Activated CD8-positive, alpha-beta memory T cell treated with anti-CD3 and anti-CD28 coated beads, Interleukin-2, amount 50 U/mL, for 1 hour (primary cell): ENCODE measurements at regions not wholly inside any gene's neighbourhood (a gene's known extent, or its start where the extent isn't known, plus 50 kb on each side); places are given as distances from the start of the nearest gene placed in this dataset.

Experiments used
- DNase-seq: peaks from one replicate; pipeline ENCODE4 v3.0.0-alpha.2; 2020; ENCODE audit errors: extremely low read depth

- no peak for DNase-seq
These were observed 277.8 kb upstream of the B3GAT1 start for GRCh38 chr11:134689886-134690285.

GRCh38 chr11:134687548-134687947, 275.5 kb upstream of the B3GAT1 start:
- no peak for DNase-seq

GRCh38 chr11:134686460-134687061, 274.5 kb upstream of the B3GAT1 start:
- DNase-seq, result no peak

- DNase-seq, result no peak
These were observed 273.8 kb upstream of the B3GAT1 start for GRCh38 chr11:134685793-134686380.

GRCh38 chr11:134684576-134684975, 272.5 kb upstream of the B3GAT1 start:
- DNase-seq, result no peak

- no peak for DNase-seq
These were observed 271.8 kb upstream of the B3GAT1 start for GRCh38 chr11:134683860-134684259.

- no peak for DNase-seq
These were observed 270.5 kb upstream of the B3GAT1 start for GRCh38 chr11:134682577-134682976.

GRCh38 chr11:134679592-134679991, 267.6 kb upstream of the B3GAT1 start:
- DNase-seq, result no peak

- DNase-seq, result no peak
These were observed 266.7 kb upstream of the B3GAT1 start for GRCh38 chr11:134678744-134679143.

GRCh38 chr11:134677891-134678551, 266.0 kb upstream of the B3GAT1 start:
- DNase-seq, result no peak

GRCh38 chr11:134677397-134677822, 265.4 kb upstream of the B3GAT1 start:
- no peak for DNase-seq

GRCh38 chr11:134676516-134677287, 264.7 kb upstream of the B3GAT1 start:
- DNase-seq, result no peak

GRCh38 chr11:134675983-134676382, 263.9 kb upstream of the B3GAT1 start:
- no peak for DNase-seq

GRCh38 chr11:134674974-134675373, 262.9 kb upstream of the B3GAT1 start:
- no peak for DNase-seq

- DNase-seq, result no peak
These were observed 258.9 kb upstream of the B3GAT1 start for GRCh38 chr11:134670961-134671370.

GRCh38 chr11:134670247-134670782, 258.3 kb upstream of the B3GAT1 start:
- no peak for DNase-seq

GRCh38 chr11:134669796-134670195, 257.8 kb upstream of the B3GAT1 start:
- no peak for DNase-seq

- DNase-seq, result no peak
These were observed 256.8 kb upstream of the B3GAT1 start for GRCh38 chr11:134668796-134669195.

- DNase-seq, result no peak
These were observed 256.0 kb upstream of the B3GAT1 start for GRCh38 chr11:134668076-134668475.

GRCh38 chr11:134667505-134667904, 255.5 kb upstream of the B3GAT1 start:
- DNase-seq, result no peak

GRCh38 chr11:134667175-134667500, 255.1 kb upstream of the B3GAT1 start:
- no peak for DNase-seq
